Superior temporal gyrus (tissue), 1 donor: ENCODE measurements at regions not wholly inside any gene's neighbourhood (a gene's known extent, or its start where the extent isn't known, plus 50 kb on each side); places are given as distances from the start of the nearest gene placed in this dataset.
"Not testable (repeated sequence)": the region's sequence is repeated elsewhere in the genome, so short reads cannot be mapped to it uniquely, and the experiment has no call there.

Experiments
- DNase-seq: peaks from one replicate; pipeline ENCODE4 v3.0.0-alpha.2; 2016; ENCODE audit errors: extremely low spot score

- not testable (repeated sequence) for DNase-seq
These were observed 277.5 kb upstream of the TGFBR2 start for GRCh38 chr3:30328935-30329334.

- DNase-seq: no peak
These were observed 274.9 kb upstream of the TGFBR2 start for GRCh38 chr3:30331519-30331918.

DNA sequence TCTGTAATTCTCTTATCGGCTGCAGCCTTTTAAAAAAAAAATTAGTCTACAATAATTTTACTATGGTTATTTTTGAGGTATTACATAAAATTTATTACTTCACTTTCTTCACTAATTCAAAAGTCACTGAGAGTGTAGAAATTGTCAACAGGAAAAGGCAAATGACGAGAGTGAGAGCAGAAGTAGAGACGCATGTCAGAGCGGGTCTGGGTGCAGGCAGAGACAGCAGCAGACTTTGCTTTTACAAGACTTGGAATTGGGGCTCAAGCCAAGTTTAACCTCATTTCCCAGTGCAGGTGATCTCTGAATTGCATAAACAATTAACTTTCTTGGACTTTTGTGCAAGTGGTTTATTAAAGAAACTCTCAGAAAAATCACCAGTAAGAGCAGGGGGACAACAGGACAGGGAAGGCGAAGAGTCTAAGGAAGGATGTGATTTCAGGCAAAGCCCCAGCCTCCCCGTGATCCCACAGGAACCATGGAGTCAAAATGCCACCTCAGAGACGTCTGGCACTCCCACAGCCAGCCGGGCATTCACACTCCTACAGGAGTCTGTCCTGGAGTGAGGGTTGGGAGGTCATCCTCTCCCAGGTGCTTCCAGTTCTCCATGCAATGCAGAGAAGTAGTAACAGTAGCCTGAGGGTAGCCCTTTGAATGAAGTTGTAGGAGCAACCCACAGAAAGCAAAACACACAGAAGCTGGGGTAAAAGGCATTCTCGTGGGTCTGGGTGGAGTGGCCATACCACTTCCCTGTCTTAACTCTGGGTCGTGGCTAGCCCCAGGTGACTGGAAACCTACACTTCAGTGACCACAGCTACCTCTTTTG lies 274.0 kb upstream of the TGFBR2 start:
- DNase-seq: no peak

DNA sequence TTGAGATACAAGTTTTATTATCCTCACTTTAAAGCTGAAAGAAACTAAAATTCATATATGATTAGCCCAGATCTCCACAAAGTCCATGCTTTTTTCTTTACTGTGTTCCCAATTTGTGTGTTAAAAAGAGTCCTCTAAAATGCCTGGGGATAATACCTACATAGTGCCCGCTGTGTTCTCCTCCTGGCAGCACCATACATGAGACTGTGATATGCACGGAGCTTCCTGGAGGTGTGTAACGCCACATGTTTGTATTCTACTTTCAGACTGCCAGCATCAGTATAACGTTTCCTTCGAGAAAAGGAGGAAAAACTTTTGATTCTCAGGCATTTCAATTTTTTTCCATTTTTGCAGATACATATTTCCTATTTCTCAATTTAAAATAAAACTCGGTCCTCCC lies 273.3 kb upstream of the TGFBR2 start:
- no peak for DNase-seq

DNA sequence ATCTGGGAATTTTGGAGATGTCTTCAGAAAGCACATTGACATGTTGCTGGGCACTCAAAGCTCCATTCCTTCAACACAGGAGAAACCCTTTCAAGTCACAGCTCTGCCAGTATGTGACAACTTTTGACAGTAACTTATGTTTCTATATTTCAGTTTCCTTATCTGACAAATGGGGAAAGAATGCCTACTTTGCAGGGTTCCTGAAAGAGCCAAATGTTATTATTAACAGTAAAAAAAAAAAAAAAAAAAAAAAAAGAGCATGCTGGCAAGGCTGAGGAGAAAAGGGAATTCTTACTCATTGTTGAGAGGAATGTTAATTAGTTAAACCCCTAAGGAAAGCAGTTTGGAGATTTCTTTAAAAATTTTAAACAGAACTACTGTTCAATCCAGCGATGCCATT lies 272.5 kb upstream of the TGFBR2 start:
- DNase-seq: no peak

- DNase-seq: no peak
These were observed 265.9 kb upstream of the TGFBR2 start for GRCh38 chr3:30340500-30340899.

DNA sequence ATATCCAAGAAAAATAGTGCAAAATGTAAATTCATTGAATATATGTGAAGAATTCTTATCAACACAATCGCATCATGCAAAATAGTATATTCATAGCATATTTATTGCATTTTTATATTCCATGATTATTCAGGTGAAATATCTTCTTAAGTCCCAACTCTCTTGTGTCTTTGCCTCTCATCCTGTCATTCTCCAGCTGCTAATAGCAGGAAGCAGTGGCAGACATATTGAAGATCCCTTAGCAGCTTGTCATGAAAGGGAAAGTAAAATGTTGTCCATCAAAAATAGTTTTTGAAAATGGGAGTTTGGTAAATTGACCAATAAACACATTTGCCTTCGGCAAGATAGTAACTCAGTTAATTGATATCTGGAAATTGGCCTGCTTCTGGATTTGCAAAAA lies 265.3 kb upstream of the TGFBR2 start:
- no peak for DNase-seq

DNA sequence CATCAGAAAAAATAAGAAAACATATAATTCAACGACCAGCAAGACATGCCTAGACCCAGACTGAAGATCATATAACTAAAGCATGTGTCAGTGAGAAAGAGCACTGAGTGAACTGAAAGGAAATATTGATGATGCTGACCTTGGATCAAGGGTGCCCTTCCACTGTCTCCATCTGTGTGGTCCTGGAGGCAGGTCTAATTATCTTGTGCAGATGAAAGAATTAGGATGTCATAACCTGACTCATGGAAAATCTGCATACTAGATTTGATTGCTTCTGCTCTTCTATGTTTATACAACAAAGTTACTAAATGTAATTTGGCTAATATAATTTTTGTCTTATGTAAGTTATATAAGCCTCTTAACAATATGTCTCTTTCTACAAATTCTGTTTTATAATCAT lies 264.6 kb upstream of the TGFBR2 start:
- no peak for DNase-seq

DNA sequence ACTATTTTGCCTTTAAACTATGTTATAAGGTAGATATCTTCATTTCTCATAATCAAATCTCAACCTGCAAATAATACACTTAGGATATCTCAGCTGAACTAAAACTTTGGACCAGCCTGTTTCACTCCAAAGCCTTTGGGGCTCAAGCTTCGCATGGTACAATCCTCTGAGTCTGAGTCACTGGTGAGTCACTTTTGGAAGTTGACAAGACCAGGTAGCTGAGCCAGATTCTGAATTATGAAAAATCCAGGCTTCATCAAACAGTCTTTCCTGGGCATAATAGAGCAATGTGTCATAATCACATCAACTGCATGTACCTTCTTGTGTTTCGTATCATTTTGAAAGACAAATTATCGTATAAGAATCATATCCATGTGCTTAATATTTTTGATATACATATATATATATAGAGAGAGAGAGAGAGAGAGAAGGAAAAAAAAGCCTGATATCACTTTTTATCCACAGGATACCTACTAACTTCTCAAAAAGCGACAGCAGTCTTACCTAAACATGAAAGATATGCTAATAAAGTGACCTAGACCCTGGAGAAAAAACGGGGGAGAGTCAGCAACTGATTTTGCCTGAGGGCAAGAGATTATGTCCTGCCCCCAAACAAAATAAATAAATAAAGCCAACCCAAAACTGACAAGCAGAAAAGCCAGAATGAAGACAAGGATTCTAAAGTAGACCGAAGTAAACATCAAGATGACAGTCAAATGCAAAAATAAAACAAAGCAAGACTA lies 263.9 kb upstream of the TGFBR2 start:
- no peak for DNase-seq

- DNase-seq: no peak
These were observed 263.2 kb upstream of the TGFBR2 start for GRCh38 chr3:30343067-30343831.

DNA sequence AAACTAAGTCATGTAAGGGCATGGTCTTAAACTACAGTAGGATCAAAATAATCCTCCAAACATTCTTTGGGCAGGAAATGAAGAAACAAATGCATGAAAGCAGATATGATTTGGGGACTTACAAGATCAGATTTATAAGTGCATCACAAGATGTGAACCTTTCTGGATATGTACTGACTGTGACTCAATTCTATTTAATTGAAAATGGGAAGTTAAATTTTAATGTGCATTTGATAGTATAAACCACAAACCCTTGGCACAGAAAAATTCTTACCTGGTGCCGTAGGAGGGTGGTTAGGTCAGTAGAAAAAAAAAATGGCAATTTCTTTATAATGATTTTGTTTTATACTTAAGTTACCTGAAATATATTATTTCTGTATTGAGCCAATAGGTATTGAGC lies 262.5 kb upstream of the TGFBR2 start:
- no peak for DNase-seq

- no peak for DNase-seq
These were observed 262.1 kb upstream of the TGFBR2 start for GRCh38 chr3:30344288-30344687.

GRCh38 chr3:30346933-30347320 lies 259.5 kb upstream of the TGFBR2 start:
- no peak for DNase-seq

- no peak for DNase-seq
These were observed 258.7 kb upstream of the TGFBR2 start for GRCh38 chr3:30347679-30348216.

DNA sequence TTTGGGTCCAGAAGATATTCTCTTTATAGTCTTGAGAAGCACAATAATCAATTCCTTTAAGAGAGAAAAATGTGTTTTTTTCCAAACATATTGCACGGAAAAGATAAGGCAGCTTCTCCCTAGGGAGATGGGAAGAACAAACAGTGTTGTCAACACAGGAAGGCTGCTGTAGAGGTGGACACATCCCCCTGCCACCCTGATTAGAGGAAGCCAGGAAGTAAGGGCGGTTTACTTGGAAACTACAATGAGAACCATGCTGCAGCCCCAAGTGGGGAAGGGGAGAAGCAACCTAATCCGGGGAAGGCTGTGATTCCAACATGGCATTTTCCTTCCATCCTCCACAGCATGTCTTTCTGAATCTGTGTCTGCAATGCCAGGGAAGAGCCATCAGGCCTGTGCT lies 256.9 kb upstream of the TGFBR2 start:
- DNase-seq: no peak

- no peak for DNase-seq
These were observed 256.4 kb upstream of the TGFBR2 start for GRCh38 chr3:30350011-30350410.

GRCh38 chr3:30350901-30351300 lies 255.5 kb upstream of the TGFBR2 start:
- DNase-seq: no peak

DNA sequence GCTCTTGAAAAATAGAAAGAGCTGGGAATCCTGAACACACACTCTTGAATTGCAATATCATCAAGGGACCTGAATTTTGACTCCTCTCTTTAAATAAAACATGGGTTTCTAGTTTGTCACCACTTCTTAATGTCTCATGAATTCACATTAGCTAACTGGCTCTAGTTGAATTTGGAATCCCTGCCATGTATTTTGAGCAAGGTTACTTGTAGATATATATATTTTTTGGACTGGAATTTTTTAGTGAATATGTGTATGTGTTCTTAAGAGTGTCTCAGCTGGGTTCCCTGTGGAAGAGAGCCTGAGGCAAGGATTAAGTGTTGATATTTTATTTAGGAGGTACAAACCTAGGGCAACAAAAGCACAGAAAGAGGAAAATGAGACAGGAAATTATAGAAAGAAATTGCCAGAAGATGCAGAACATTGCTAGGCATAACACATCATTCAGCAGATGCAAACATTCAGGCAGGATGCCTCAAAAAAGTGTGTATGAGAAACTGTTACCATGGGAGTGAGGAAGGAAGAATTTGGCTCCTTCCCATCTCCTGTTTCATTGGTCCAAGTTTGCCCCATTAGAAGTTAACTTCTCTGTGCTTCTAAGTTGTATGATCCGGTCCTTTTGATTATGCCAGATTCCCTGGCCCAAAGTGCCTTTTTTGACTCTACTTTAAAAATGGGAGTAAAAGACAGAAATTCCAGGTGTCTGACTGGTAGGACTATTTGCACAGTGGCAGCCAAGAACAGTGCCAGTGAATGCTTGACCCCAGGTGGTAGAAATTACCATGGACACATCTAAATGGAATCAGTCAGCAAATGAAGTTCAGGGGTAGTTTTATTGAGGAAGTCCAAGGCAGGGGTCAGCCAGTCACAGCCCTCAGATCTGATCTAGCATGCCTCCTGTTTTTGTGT lies 253.7 kb upstream of the TGFBR2 start:
- DNase-seq: no peak

GRCh38 chr3:30353711-30354467 lies 252.5 kb upstream of the TGFBR2 start:
- DNase-seq: no peak

DNA sequence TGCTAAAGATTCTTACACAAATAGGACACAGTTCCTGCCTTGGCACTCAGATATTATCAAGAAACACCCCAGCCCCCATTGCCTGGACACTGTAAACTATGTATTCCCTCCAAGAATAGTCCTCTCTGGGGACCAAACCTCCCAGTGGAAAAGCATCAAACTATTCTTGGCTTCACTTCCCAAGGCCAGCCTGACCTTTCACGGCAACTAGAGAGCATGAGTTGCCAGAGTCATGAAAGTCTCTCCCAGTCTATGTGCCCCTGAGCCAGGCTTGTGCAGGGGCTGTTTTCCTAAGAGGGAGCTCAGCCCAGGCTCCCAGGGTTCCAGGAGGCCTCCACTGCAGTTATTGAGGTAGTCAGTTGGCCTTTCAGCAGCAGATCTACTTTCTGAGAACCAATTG lies 251.9 kb upstream of the TGFBR2 start:
- DNase-seq: no peak
